Aorta (tissue), 5 donors: ENCODE measurements at regions not wholly inside any gene's neighbourhood (a gene's known extent, or its start where the extent isn't known, plus 50 kb on each side); places are given as distances from the start of the nearest gene placed in this dataset.
"Not testable (repeated sequence)": the region's sequence is repeated elsewhere in the genome, so short reads cannot be mapped to it uniquely, and the experiment has no call there.

Source experiments
- ATAC-seq: fragments of 200-7000 bp; cut with Tn5 transposase; one replicate; pipeline ENCODE4 v1.9.1; 2022; ENCODE audit warnings: moderate library complexity; ENCODE audit not compliant: low FRiP score
- DNase-seq, 2 donors: peaks; one replicate each; pipeline ENCODE4 v3.0.0-alpha.2; 2020
- H3K27ac ChIP-seq, 2 donors: one replicate each; pipeline ENCODE4 v1.5.1; 2013; ENCODE audit warnings: low read length in 2 of 2, mild to moderate bottlenecking in 2 of 2, moderate library complexity in 2 of 2, control low read depth in 1 of 2, inconsistent platforms in 1 of 2, low read depth in 1 of 2
- H3K27me3 ChIP-seq, 2 donors: one replicate each; pipeline ENCODE4 v1.6.1; 2013; ENCODE audit warnings: control low read depth in 1 of 2, low read length in 1 of 2, mild to moderate bottlenecking in 1 of 2, moderate library complexity in 1 of 2; ENCODE audit not compliant: insufficient read depth in 2 of 2, control insufficient read depth in 1 of 2
- H3K36me3 ChIP-seq, 2 donors: one replicate each; pipeline ENCODE4 v1.6.1; 2013; ENCODE audit warnings: control low read depth in 1 of 2, low read length in 1 of 2, mild to moderate bottlenecking in 1 of 2; ENCODE audit not compliant: insufficient read depth in 2 of 2, control insufficient read depth in 1 of 2
- H3K4me1 ChIP-seq, 2 donors: one replicate each; pipeline ENCODE4 v1.6.1; 2013; ENCODE audit warnings: low read length in 2 of 2, control low read depth in 1 of 2, mild to moderate bottlenecking in 1 of 2, moderate library complexity in 1 of 2; ENCODE audit not compliant: insufficient read depth in 2 of 2, control insufficient read depth in 1 of 2
- H3K4me3 ChIP-seq, 2 donors: one replicate each; pipeline ENCODE4 v1.5.1; 2013; ENCODE audit warnings: low read length in 2 of 2, control low read depth in 1 of 2, mild to moderate bottlenecking in 1 of 2
- H3K9me3 ChIP-seq: one replicate; pipeline ENCODE4 v1.6.1; 2013; ENCODE audit warnings: mild to moderate bottlenecking, low read length; ENCODE audit not compliant: control insufficient read depth
- WGBS, 2 donors: extraction: QIAGEN DNeasy Blood & Tissue Kit; methylation state at CpG; one replicate each; pipeline ENCODE4 v1.1.7; 2013; 5-methylcytosine and 5-hydroxymethylcytosine counted together
- intact Hi-C, 2 donors: fragments of 100-400 bp; cut with DNase I; formaldehyde crosslinking; loops; one replicate each; pipeline versions ENCODE4 v1.14.2 to v1.15.0; 2022
- donor health status: healthy with polysubstance abuse.
- donor health status: Bipolar disorder and iron deficiency.
- donor health status: DM: no; HTN: no; CAD: no.
- donor health status: DM: no; HTN: no; CAD: no.
- donor health status: DM: yes; HTN: yes; CAD: no.

GRCh38 chr12:126976579-126976978 lies 1290.4 kb upstream of the TMEM132C start:
- no peaks in the 10 kb centered on the region for H3K27me3 ChIP-seq
- H3K4me3 ChIP-seq: no peak overlapping the region
- intact Hi-C loops: no loop called here
- H3K27ac ChIP-seq: no peak overlapping the region
- DNase-seq: no peak
- ATAC-seq: no peak
- H3K4me1 ChIP-seq: no peaks in the 10 kb centered on the region
- H3K36me3 ChIP-seq: no peaks in the 10 kb centered on the region
- WGBS, 2 donors: 37 to 54% methylated on average over 6 of the region's 6 CpGs
- no peaks in the 10 kb centered on the region for H3K9me3 ChIP-seq

- ATAC-seq, intact Hi-C loops, H3K27ac ChIP-seq, H3K36me3 ChIP-seq, H3K9me3 ChIP-seq, H3K27me3 ChIP-seq, H3K4me3 ChIP-seq, H3K4me1 ChIP-seq, DNase-seq: not testable (repeated sequence)
- WGBS, 2 donors: 86 to 93% methylated on average over 2 of the region's 2 CpGs
Observed at GRCh38 chr12:126979564-126979963, 1287.4 kb upstream of the TMEM132C start.

GRCh38 chr12:126982707-126983106 lies 1284.3 kb upstream of the TMEM132C start:
- intact Hi-C loops: no loop called here
- ATAC-seq: no peak
- no peaks in the 10 kb centered on the region for H3K4me1 ChIP-seq
- H3K36me3 ChIP-seq: no peaks in the 10 kb centered on the region
- H3K27me3 ChIP-seq: no peaks in the 10 kb centered on the region
- DNase-seq: no peak
- no peak overlapping the region for H3K4me3 ChIP-seq
- WGBS, 2 donors: 6% methylated on average over 1 of the region's 1 CpG
- peaks cover 3% of the 10 kb centered on the region for H3K9me3 ChIP-seq
- no peak overlapping the region for H3K27ac ChIP-seq

GRCh38 chr12:126983735-126984134 lies 1283.2 kb upstream of the TMEM132C start:
- ATAC-seq, DNase-seq, H3K9me3 ChIP-seq, H3K27me3 ChIP-seq, H3K4me3 ChIP-seq, H3K27ac ChIP-seq, H3K36me3 ChIP-seq, H3K4me1 ChIP-seq, intact Hi-C loops: not testable (repeated sequence)
- 85 to 89% methylated on average over 2 of the region's 2 CpGs for WGBS, 2 donors

GRCh38 chr12:126985663-126986062 lies 1281.3 kb upstream of the TMEM132C start:
- intact Hi-C loops, DNase-seq, ATAC-seq, H3K27me3 ChIP-seq, H3K4me3 ChIP-seq, H3K4me1 ChIP-seq, H3K27ac ChIP-seq, H3K36me3 ChIP-seq, H3K9me3 ChIP-seq: not testable (repeated sequence)

- Histone ChIP-seq H3K27me3 (no peaks in the 10 kb centered on the region), H3K4me1 (peaks cover 0 to 1% of the 10 kb centered on the region in 2 donors), H3K9me3 (peaks cover 3% of the 10 kb centered on the region), H3K4me3 (no peak overlapping the region), H3K36me3 (no peaks in the 10 kb centered on the region), H3K27ac (no peak overlapping the region)
- ATAC-seq (no peak), DNase-seq (no peak)
- intact Hi-C loops: no loop called here
- WGBS, 2 donors: 47 to 58% methylated on average over 2 of the region's 2 CpGs
Observed at GRCh38 chr12:126989532-126989931, 1277.4 kb upstream of the TMEM132C start.

GRCh38 chr12:126993898-126994297 lies 1273.1 kb upstream of the TMEM132C start:
- Histone ChIP-seq H3K4me1 (no peaks in the 10 kb centered on the region), H3K4me3 (no peak overlapping the region), H3K36me3 (no peaks in the 10 kb centered on the region), H3K9me3 (peaks cover 3% of the 10 kb centered on the region), H3K27me3 (no peaks in the 10 kb centered on the region), H3K27ac (no peak overlapping the region)
- intact Hi-C loops: no loop called here
- ATAC-seq: no peak
- no peak for DNase-seq
- WGBS, 2 donors: 95 to 97% methylated on average over 9 of the region's 9 CpGs

- H3K27me3 ChIP-seq: no peaks in the 10 kb centered on the region
- ATAC-seq: no peak
- H3K4me1 ChIP-seq: no peaks in the 10 kb centered on the region
- H3K27ac ChIP-seq: no peak overlapping the region
- H3K9me3 ChIP-seq: peaks cover 3% of the 10 kb centered on the region
- no peaks in the 10 kb centered on the region for H3K36me3 ChIP-seq
- intact Hi-C loops: no loop called here
- WGBS, 2 donors: 81 to 89% methylated on average over 4 of the region's 4 CpGs
- no peak overlapping the region for H3K4me3 ChIP-seq
- no peak for DNase-seq
Observed at GRCh38 chr12:126994599-126994998, 1272.4 kb upstream of the TMEM132C start.

- no peak for ATAC-seq
- intact Hi-C loops: no loop called here
- 95 to 96% methylated on average over 4 of the region's 4 CpGs for WGBS, 2 donors
Observed at GRCh38 chr12:126998031-126998430, 1268.9 kb upstream of the TMEM132C start.

More at GRCh38 chr12:126998031-126998430, 1268.9 kb upstream of the TMEM132C start:
- no peak overlapping the region for H3K4me3 ChIP-seq
- no peak for DNase-seq
- no peak overlapping the region for H3K27ac ChIP-seq
- no peaks in the 10 kb centered on the region for H3K27me3 ChIP-seq
- no peaks in the 10 kb centered on the region for H3K36me3 ChIP-seq
- no peaks in the 10 kb centered on the region for H3K9me3 ChIP-seq
- H3K4me1 ChIP-seq: no peaks in the 10 kb centered on the region
